Nucleus accumbens (tissue), 56 donors: ENCODE measurements at regions not wholly inside any gene's neighbourhood (a gene's known extent, or its start where the extent isn't known, plus 50 kb on each side); places are given as distances from the start of the nearest gene placed in this dataset.
A peak's percentile ranks its signal among the peaks of the same experiment; 100 is the strongest.

Experiments
- DNase-seq, 56 donors: peaks; one replicate each; lab custom pipeline; 2025; lab: John Stamatoyannopoulos, UW

DNA sequence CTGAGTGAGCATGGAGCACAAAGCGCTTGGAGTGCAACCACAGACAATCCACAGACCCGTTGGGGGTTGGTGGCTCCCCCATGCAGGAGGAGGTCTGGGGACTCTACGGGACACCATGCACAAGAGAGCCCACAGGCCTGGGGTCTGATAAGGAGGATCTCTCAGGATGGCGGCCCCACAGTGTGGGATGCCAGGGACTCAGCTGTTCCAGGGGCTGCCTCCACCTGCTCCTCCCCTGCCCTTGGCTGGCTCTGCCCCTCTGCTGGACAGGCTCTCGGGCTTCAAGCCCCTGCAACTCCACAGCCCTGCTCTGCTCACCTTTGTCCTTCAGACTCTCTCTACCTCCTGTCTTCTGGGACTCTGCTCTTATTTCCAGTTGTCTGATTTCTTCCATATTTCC lies 184.5 kb upstream of the CHRNA7 start:
- no peak for DNase-seq

- no peak for DNase-seq
Measured at GRCh38 chr15:31847961-31848360, 182.4 kb upstream of the CHRNA7 start.

- no peak for DNase-seq
Measured at GRCh38 chr15:31848621-31849020, 181.7 kb upstream of the CHRNA7 start.

DNA sequence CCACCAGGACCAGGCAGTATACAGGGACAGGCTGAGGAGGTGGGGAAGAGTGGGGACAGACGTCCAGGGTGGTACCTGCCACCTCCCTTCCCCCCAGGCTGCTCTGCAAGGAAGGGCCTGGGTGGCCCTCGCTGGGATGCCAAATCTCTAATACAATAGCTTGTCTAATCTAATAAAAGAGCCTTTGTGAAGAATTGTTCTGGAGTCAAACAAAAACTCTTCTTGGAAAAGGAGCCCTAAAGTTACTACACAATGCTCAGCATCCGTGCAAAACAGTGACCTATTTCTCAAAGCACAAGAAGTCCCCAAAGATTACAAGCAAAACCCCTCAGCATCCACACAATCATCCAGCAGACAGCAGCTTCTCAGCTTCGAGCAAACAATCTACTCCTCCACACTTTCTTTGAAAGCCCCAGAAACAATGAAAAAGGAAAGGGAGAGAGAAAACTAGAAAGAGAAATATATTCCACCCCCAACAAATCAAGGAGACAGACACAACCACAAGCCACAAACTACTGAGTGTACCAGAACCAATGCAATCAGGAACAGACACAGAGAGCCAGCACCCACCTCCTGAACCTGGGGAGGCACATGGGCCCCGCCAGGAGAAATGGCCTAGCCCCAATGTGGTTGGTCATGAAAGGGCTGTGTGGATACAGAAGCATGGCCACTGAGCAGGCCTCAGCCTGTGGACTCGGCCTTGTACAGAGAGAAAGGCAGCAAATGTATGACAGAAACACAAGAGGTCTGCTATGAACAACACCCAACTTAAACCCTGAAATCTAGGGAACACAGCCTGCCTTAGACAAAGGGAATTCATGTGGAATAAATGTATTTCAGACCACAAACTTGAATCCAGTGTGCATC lies 177.1 kb upstream of the CHRNA7 start:
- peak in 18 of 56 donors; percentile 12 to 80 (median 42) for DNase-seq

DNA sequence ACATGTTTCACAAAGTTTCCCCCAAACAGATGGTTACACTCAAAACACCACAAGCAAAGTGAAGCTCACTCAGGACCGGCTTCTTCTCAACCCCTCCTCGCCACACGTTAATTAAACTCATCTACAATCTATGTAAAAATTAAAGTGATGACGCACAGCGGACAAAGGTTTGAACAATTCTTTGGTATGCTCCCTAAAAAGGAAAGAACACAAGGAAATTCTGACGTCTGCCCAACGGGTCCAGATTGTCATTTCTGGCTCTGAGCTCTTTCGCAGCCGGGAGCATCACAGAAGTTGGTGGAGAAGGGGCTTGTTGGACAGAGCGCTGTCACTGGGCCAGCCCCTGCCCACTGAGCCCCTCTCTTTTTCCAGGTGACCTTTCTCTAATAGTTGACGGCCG lies 173.7 kb upstream of the CHRNA7 start:
- no peak for DNase-seq

DNA sequence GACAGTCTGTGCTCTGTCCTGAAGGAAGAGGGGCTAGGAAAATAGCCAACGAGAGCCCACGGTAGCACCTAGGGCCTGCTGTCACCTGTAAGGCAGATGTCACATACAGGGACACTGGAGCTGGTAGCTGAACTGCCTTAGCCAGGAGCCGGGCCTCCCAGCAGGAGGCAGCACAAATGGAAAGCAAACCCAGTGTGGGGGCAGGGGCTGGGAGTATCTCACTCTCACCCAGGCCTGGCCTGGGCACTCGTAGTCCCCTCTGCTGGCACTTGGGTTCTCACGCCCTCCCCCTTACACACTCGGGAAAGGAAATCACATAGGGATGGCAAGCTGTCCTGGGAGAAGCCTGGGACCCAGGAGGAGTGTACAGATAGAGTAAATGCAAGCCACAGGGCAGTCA lies 173.1 kb upstream of the CHRNA7 start:
- no peak for DNase-seq

DNA sequence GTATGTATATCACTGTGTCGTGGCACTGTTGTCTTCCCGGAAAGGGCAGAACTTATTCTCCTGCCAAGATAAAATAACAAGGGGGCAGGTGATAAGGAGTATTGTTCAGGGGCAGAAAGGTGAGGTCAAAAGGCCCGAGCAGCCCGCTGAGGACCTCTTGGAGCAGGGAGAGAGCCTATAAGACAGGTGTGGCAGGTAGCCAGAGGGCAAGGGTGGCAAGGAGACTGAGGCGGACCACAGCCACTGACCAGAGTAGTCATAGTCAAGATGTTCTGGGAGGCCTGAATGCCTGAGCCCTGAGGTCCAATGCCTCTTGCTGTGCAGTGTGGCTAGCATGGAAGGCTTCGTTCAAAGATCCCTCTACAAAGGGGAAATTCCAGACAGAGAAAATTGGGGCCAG lies 172.3 kb upstream of the CHRNA7 start:
- DNase-seq = no peak

- DNase-seq = no peak
Measured at GRCh38 chr15:31866248-31866647, 164.1 kb upstream of the CHRNA7 start.

- peak in 44 of 56 donors; percentile 25 to 80 (median 49) for DNase-seq
Measured at GRCh38 chr15:31867536-31868442, 162.5 kb upstream of the CHRNA7 start.

DNA sequence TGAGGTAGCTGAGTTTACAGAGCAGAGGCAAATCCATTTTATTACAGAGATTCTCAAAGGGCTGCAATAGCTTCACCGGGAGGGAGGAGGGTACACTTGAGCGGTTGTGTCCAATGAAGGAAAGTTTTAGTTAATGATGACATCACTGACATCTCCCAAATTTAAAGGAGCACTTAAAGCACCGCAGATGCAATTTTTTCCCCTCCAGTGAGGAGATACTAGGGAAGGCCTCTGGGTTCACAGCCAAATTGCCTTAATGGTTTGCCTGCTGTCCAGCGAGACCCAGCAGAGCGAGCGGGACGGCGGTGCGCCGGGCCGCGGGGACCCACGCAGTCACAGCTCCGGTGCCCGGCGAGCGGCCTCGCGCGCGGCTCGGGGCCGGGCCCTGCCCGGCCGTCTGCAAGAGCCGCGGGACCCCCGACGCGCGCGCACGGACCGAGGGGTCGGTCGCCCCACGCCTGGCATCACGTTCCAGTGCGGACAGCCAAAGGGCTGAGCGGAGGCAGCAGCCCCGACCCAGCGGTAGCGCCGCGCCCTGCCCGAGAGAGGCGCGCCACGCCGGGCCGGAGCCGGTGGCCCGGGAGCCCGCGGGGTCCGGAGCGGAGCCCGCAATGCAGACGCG lies 160.5 kb upstream of the CHRNA7 start:
- DNase-seq = peak in 6 of 56 donors; percentile 18 to 51 (median 34)

GRCh38 chr15:31870328-31871165 lies 159.8 kb upstream of the CHRNA7 start, which contains the start of gene OTUD7A:
OTUD7A (minus strand) TSS chr15:31870673.
- DNase-seq = peak in 55 of 56 donors; percentile 28 to 97 (median 86)

DNA sequence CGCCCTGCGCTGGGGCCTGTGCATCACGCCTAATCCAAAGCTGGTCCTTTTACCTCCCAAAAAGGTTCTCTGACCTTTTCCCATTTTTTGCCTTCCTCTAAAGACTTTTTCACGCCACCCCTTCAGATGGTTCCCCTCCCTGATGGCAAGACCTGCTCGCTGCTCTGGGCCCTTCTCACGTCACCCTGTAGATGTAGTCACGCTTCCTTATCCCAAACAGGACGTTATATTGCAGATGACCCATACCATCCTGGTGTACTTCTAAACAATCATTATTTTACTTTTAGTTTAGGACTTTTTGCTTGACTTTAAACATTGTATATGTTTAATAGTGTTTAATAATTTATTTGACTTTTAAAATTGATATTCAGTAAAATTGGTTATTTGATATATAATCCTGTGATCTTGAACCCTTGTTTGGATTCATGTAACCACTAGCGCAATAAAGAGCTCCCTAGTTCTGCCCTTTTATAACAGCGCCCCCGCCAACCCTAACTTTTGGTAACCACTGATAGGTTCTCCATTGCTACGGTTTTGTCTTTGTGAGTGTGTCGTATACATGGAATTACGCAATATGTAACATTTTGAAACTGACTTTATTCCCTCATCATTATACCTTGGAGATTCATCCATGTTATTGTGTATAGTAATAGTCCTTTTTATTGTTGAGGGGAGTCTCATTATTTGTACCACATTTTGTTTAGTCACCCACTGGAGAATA lies 159.0 kb upstream of the CHRNA7 start:
- DNase-seq = no peak

DNA sequence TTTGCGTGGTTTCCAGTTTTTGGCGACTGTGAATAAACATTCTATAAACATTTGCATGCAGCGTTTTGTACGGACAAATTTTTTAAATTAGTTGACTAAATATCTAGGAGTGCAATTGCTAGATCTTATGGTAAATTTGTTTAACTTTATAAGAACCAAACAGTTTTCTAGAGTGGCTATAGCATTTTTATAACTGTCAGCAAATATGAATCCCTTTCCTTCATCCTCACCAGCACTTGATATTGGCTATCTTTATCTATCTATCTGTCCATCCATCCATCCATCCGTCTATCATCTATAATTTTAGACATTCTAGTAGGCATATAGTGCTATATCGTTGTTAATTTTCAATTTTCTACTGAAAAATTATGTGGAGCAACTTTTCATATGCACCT lies 158.4 kb upstream of the CHRNA7 start:
- no peak for DNase-seq

- peak in 1 of 56 donors; percentile 5 for DNase-seq
Measured at GRCh38 chr15:31887246-31887645, 143.1 kb upstream of the CHRNA7 start.

DNA sequence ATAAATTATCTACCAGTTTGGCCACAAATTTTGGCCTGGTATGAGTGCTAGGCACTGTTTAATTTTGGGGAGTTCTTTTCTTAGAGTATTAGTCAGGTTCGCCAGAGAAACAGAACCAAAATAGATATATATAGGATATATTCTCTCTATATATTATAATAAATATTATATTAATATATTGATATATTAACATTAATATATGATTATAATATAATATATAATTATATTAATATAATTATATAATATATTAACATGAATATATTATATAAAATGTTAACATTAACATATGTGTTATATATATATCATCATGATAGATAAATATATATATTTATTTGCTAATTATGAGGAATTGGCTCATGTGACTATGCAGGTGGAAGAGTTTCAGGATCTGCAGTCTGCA lies 137.8 kb upstream of the CHRNA7 start:
- no peak for DNase-seq

- DNase-seq = no peak
Measured at GRCh38 chr15:31893780-31894179, 136.5 kb upstream of the CHRNA7 start.

- DNase-seq = no peak
Measured at GRCh38 chr15:31897746-31898145, 132.6 kb upstream of the CHRNA7 start.

DNA sequence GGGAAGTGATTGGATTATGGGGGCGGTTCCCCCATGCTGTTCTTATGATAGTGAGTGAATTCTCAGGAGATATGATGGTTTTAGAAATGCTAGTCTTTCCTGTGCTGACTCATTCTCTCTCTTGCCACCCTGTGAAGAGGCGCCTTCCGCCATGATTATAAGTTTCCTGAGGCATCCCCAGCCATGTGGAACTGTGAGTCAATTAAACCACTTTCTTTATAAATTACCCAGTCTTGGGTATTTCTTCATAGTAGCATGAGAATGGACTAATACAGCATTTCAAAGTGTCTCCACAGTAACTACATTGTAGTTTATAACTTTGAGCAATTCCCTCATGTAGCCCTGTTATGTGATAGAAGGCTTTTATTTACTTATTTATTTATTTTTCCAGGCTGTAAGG lies 128.8 kb upstream of the CHRNA7 start:
- DNase-seq = no peak

GRCh38 chr15:31905054-31905453 lies 125.3 kb upstream of the CHRNA7 start:
- no peak for DNase-seq
